ENCODE measurements at regions not wholly inside any gene's neighbourhood (a gene's known extent, or its start where the extent isn't known, plus 50 kb on each side); places are given as distances from the start of the nearest gene placed in this dataset.

DNA sequence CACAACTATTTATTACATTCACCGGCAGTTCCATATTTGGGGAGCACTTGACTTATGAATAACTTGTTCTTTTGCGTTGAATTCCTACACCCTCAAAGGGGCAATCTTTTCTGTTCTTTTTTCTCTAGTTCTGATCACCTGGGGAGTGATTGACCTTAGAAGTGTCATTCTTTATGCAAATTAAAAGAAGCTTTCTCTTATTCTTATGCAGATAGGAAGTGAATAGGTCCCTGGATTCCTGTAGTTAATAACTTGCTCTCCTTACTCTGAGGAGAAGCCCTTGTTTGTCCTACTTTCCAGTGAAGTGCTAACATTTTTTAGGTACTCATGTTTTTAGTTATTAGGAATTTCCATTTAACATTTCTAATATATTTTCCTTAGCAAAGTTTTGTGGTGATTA is 569.8 kb upstream of the LRRTM1 start:
- TF ChIP-seq GATA2 (IDR thresholded peaks at IDR 0.05; ENCODE audit: low read depth, low read length), result no peak
- TF ChIP-seq GATA3 (IDR thresholded peaks at IDR 0.05; ENCODE audit: low read depth, low read length), result no peak

Measured in SH-SY5Y (cell line).